ENCODE measurements at regions not wholly inside any gene's neighbourhood (a gene's known extent, or its start where the extent isn't known, plus 50 kb on each side); places are given as distances from the start of the nearest gene placed in this dataset.

DNA sequence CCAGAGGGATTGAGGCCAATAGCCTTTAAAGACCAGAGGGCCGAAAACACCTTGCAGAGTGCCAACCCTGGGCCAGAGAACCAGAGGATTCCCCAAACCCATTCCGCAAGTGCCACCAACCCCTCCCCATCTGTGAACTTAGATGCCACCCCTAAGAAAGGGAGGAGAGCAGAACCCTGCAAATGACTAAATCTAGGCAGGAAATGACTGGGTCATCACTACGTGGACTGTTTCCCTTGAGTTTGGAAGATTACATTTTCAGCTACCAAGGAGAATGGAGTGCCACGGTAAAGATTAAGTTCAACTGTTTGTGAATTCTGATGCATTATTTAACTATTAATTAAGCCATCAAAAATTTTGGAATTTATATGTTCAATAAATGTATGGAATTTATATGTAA lies 142.8 kb downstream of the ENC1 start:
- no peak overlapping the region for H3K4me3 Mint-ChIP-seq
- Histone ChIP-seq H3K36me3 (ENCODE audit: insufficient read depth) (no peaks in the 10 kb centered on the region), H3K79me2 (replicated peaks; ENCODE audit: insufficient read depth) (no peaks in the 10 kb centered on the region), H3K9me2 (ENCODE audit: insufficient read depth) (peaks cover 12% of the 10 kb centered on the region; the same call in 1 of the 2 replicates), H2AFZ (0 out of 2 replicates have a peak overlapping the region, but pooled peaks have one; percentile 43), H3K27me3 (ENCODE audit: insufficient read depth) (no peaks in the 10 kb centered on the region), H3K4me3 (no peak overlapping the region), H4K20me1 (replicated peaks; ENCODE audit: insufficient read depth) (no peaks in the 10 kb centered on the region), H3K4me2 (no peak overlapping the region), H3K27ac (ENCODE audit: low read depth) (no peak overlapping the region), H3K4me1 (ENCODE audit: insufficient read depth) (peaks cover 25% of the 10 kb centered on the region), H3F3A (replicated peaks; ENCODE audit: low read depth) (no peaks in the 10 kb centered on the region)
- no peak for ATAC-seq
- TF ChIP-seq POLR2AphosphoS5 (IDR thresholded peaks at IDR 0.05; ENCODE audit: low read depth) = no peak
- TF ChIP-seq EZH2 (IDR thresholded peaks at IDR 0.05; ENCODE audit: low read depth, unreplicated experiment) = no peak
- peaks cover 4% of the 10 kb centered on the region for H3K27me3 Mint-ChIP-seq (ENCODE audit: insufficient read depth, low read depth, poor library complexity)
- H3K4me1 Mint-ChIP-seq = peaks cover 30% of the 10 kb centered on the region
- no peaks in the 10 kb centered on the region for H3K9me3 Mint-ChIP-seq
- H3K27ac Mint-ChIP-seq = no peak overlapping the region
- H3K36me3 Mint-ChIP-seq (ENCODE audit: low read depth) = no peaks in the 10 kb centered on the region; the same call in 2 of the 3 replicates
- DNase-seq (ENCODE audit: low spot score) = no peak

- peaks cover 18% of the 10 kb centered on the region; the same call in 1 of the 2 replicates for H3K9me2 ChIP-seq (ENCODE audit: insufficient read depth)
- Mint-ChIP-seq H3K4me3 (no peak overlapping the region), H3K27me3 (ENCODE audit: insufficient read depth, low read depth, poor library complexity) (peaks cover 4% of the 10 kb centered on the region), H3K9me3 (no peaks in the 10 kb centered on the region), H3K36me3 (ENCODE audit: low read depth) (no peaks in the 10 kb centered on the region; the same call in 2 of the 3 replicates), H3K27ac (no peak overlapping the region), H3K4me1 (peaks cover 18% of the 10 kb centered on the region)
- no peaks in the 10 kb centered on the region for H3F3A ChIP-seq (replicated peaks; ENCODE audit: low read depth)
- H3K27me3 ChIP-seq (ENCODE audit: insufficient read depth) = no peaks in the 10 kb centered on the region
- no peaks in the 10 kb centered on the region for H3K36me3 ChIP-seq (ENCODE audit: insufficient read depth)
- no peak overlapping the region for H2AFZ ChIP-seq
- H3K79me2 ChIP-seq (replicated peaks; ENCODE audit: insufficient read depth) = no peaks in the 10 kb centered on the region
- DNase-seq (ENCODE audit: low spot score) = no peak
- ATAC-seq = no peak
- TF ChIP-seq POLR2AphosphoS5 (IDR thresholded peaks at IDR 0.05; ENCODE audit: low read depth) = no peak
- no peak for TF ChIP-seq ZNF114 (CRISPR knock-in tag; IDR thresholded peaks at IDR 0.05)
- TF ChIP-seq STAT1 (IDR thresholded peaks at IDR 0.05; ENCODE audit: unreplicated experiment) = no peak
- no peak for TF ChIP-seq EZH2phosphoT487 (IDR thresholded peaks at IDR 0.05; ENCODE audit: unreplicated experiment)
- TF ChIP-seq, protein P1, sequence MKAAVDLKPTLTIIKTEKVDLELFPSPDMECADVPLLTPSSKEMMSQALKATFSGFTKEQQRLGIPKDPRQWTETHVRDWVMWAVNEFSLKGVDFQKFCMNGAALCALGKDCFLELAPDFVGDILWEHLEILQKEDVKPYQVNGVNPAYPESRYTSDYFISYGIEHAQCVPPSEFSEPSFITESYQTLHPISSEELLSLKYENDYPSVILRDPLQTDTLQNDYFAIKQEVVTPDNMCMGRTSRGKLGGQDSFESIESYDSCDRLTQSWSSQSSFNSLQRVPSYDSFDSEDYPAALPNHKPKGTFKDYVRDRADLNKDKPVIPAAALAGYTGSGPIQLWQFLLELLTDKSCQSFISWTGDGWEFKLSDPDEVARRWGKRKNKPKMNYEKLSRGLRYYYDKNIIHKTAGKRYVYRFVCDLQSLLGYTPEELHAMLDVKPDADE (IDR thresholded peaks at IDR 0.05) = no peak
- no peak for TF ChIP-seq CREB1 (CRISPR knock-in tag; IDR thresholded peaks at IDR 0.05; ENCODE audit: low read depth)
- H4K20me1 ChIP-seq (replicated peaks; ENCODE audit: insufficient read depth) = no peaks in the 10 kb centered on the region
- H3K4me3 ChIP-seq = no peak overlapping the region
- no peak overlapping the region for H3K4me2 ChIP-seq
- H3K27ac ChIP-seq (ENCODE audit: low read depth) = no peak overlapping the region
- peaks cover 7% of the 10 kb centered on the region; the same call in 1 of the 2 replicates for H3K4me1 ChIP-seq (ENCODE audit: insufficient read depth)
These were observed 147.1 kb downstream of the ENC1 start for GRCh38 chr5:74493411-74493810.

- H3K9me3 Mint-ChIP-seq = no peaks in the 10 kb centered on the region
- H3K27ac Mint-ChIP-seq = no peak overlapping the region
- no peak for ATAC-seq
- H3K27me3 Mint-ChIP-seq (ENCODE audit: insufficient read depth, low read depth, poor library complexity) = peaks cover 4% of the 10 kb centered on the region
- Histone ChIP-seq H3K27ac (ENCODE audit: low read depth) (no peak overlapping the region), H3K4me1 (ENCODE audit: insufficient read depth) (peaks cover 7% of the 10 kb centered on the region; the same call in 1 of the 2 replicates), H3K9me2 (ENCODE audit: insufficient read depth) (peaks cover 18% of the 10 kb centered on the region; the same call in 1 of the 2 replicates), H3F3A (replicated peaks; ENCODE audit: low read depth) (no peaks in the 10 kb centered on the region), H4K20me1 (replicated peaks; ENCODE audit: insufficient read depth) (no peaks in the 10 kb centered on the region), H2AFZ (no peak overlapping the region), H3K79me2 (replicated peaks; ENCODE audit: insufficient read depth) (no peaks in the 10 kb centered on the region), H3K4me2 (no peak overlapping the region), H3K4me3 (no peak overlapping the region), H3K36me3 (ENCODE audit: insufficient read depth) (no peaks in the 10 kb centered on the region), H3K27me3 (ENCODE audit: insufficient read depth) (no peaks in the 10 kb centered on the region)
- no peak for DNase-seq (ENCODE audit: low spot score)
- no peak overlapping the region for H3K4me3 Mint-ChIP-seq
- H3K4me1 Mint-ChIP-seq = peaks cover 18% of the 10 kb centered on the region
- no peaks in the 10 kb centered on the region; the same call in 2 of the 3 replicates for H3K36me3 Mint-ChIP-seq (ENCODE audit: low read depth)
- TF ChIP-seq CREB1 (CRISPR knock-in tag; IDR thresholded peaks at IDR 0.05; ENCODE audit: low read depth) = no peak
- TF ChIP-seq JUNB (IDR thresholded peaks at IDR 0.05; ENCODE audit: unreplicated experiment) = no peak
- TF ChIP-seq EZH2phosphoT487 (IDR thresholded peaks at IDR 0.05; ENCODE audit: unreplicated experiment) = no peak
- no peak for TF ChIP-seq NANOG (IDR thresholded peaks at IDR 0.05; ENCODE audit: borderline replicate concordance)
- TF ChIP-seq, protein P2, sequence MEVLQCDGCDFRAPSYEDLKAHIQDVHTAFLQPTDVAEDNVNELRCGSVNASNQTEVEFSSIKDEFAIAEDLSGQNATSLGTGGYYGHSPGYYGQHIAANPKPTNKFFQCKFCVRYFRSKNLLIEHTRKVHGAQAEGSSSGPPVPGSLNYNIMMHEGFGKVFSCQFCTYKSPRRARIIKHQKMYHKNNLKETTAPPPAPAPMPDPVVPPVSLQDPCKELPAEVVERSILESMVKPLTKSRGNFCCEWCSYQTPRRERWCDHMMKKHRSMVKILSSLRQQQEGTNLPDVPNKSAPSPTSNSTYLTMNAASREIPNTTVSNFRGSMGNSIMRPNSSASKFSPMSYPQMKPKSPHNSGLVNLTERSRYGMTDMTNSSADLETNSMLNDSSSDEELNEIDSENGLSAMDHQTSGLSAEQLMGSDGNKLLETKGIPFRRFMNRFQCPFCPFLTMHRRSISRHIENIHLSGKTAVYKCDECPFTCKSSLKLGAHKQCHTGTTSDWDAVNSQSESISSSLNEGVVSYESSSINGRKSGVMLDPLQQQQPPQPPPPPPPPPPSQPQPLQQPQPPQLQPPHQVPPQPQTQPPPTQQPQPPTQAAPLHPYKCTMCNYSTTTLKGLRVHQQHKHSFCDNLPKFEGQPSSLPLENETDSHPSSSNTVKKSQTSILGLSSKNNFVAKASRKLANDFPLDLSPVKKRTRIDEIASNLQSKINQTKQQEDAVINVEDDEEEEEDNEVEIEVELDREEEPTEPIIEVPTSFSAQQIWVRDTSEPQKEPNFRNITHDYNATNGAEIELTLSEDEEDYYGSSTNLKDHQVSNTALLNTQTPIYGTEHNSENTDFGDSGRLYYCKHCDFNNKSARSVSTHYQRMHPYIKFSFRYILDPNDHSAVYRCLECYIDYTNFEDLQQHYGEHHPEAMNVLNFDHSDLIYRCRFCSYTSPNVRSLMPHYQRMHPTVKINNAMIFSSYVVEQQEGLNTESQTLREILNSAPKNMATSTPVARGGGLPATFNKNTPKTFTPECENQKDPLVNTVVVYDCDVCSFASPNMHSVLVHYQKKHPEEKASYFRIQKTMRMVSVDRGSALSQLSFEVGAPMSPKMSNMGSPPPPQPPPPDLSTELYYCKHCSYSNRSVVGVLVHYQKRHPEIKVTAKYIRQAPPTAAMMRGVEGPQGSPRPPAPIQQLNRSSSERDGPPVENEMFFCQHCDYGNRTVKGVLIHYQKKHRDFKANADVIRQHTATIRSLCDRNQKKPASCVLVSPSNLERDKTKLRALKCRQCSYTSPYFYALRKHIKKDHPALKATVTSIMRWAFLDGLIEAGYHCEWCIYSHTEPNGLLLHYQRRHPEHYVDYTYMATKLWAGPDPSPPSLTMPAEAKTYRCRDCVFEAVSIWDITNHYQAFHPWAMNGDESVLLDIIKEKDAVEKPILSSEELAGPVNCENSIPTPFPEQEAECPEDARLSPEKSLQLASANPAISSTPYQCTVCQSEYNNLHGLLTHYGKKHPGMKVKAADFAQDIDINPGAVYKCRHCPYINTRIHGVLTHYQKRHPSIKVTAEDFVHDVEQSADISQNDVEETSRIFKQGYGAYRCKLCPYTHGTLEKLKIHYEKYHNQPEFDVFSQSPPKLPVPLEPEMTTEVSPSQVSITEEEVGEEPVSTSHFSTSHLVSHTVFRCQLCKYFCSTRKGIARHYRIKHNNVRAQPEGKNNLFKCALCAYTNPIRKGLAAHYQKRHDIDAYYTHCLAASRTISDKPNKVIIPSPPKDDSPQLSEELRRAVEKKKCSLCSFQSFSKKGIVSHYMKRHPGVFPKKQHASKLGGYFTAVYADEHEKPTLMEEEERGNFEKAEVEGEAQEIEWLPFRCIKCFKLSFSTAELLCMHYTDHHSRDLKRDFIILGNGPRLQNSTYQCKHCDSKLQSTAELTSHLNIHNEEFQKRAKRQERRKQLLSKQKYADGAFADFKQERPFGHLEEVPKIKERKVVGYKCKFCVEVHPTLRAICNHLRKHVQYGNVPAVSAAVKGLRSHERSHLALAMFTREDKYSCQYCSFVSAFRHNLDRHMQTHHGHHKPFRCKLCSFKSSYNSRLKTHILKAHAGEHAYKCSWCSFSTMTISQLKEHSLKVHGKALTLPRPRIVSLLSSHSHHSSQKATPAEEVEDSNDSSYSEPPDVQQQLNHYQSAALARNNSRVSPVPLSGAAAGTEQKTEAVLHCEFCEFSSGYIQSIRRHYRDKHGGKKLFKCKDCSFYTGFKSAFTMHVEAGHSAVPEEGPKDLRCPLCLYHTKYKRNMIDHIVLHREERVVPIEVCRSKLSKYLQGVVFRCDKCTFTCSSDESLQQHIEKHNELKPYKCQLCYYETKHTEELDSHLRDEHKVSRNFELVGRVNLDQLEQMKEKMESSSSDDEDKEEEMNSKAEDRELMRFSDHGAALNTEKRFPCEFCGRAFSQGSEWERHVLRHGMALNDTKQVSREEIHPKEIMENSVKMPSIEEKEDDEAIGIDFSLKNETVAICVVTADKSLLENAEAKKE (CRISPR knock-in tag; IDR thresholded peaks at IDR 0.05) = no peak
These were observed 148.3 kb downstream of the ENC1 start for GRCh38 chr5:74492230-74492629.

All from GM23338 (cell line).